Smooth muscle cell of the brain vasculature (primary cell): ENCODE measurements at regions not wholly inside any gene's neighbourhood (a gene's known extent, or its start where the extent isn't known, plus 50 kb on each side); places are given as distances from the start of the nearest gene placed in this dataset.
A peak's percentile ranks its signal among the peaks of the same experiment; 100 is the strongest.

Source experiments
- DNase-seq: peaks from one replicate; pipeline ENCODE4 v3.0.0-alpha.2; 2012; ENCODE audit warnings: low read depth, low spot score

GRCh38 chr2:19550750-19551149 is 192.3 kb upstream of the OSR1 start:
- no peak for DNase-seq

GRCh38 chr2:19549821-19550220 is 191.4 kb upstream of the OSR1 start:
- no peak for DNase-seq

DNA sequence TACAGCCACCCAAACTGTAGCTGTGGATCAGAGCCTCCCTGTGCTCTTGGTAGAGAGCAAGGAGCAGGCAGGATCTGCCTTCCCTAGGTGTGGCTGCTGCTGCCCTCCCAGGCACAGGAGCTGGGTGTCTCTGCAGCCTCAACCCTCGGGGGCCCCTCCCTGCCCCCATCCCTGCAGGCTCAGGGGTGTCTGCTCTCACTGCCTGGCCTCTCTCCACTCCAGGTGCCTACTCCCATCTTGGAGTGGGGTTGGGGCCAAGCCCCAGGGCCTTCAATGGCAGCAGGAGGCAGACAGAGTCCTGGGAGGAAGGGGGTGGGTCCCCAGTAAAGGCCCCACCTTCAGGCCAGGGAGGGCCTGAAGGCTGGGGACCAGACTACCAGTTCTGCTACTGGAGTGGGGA is 189.7 kb upstream of the OSR1 start:
- DNase-seq = no peak

DNA sequence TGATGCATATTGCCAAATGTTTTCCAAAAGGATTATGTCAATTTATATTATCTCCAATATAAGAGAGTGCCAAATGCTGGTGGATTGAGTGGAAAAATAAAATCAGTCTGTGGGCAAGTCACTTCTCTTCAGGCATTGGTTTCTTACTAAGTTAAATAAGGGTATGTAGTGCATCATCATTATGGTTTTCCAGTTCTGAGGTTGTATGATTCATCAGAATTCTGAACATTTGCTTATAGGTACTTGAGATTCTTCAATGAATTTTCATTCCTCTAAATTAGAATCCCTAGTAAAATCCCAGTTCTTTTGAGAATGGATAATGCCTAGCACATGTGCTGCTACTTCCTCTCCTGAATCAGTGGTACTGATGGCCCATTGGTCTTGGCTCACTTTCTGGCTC is 188.9 kb upstream of the OSR1 start:
- DNase-seq = no peak

DNA sequence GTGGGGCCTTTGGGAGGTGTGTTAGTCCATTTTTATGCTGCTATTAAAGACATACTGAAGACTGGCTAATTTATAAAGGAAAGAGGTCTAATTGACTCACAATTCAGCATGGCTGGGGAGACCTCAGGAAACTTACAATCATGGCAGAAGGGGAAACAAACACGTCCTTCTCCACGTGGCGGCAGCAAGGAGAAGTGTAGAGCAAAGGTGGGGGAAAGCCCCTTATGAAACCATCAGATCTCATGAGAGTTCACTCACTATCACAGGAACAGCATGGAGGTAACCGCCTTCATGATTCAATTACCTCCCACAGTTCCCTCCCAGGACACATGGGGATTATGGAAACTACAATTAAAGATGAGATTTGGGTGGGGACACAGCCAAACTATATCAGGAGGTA is 187.1 kb upstream of the OSR1 start:
- DNase-seq = no peak

DNA sequence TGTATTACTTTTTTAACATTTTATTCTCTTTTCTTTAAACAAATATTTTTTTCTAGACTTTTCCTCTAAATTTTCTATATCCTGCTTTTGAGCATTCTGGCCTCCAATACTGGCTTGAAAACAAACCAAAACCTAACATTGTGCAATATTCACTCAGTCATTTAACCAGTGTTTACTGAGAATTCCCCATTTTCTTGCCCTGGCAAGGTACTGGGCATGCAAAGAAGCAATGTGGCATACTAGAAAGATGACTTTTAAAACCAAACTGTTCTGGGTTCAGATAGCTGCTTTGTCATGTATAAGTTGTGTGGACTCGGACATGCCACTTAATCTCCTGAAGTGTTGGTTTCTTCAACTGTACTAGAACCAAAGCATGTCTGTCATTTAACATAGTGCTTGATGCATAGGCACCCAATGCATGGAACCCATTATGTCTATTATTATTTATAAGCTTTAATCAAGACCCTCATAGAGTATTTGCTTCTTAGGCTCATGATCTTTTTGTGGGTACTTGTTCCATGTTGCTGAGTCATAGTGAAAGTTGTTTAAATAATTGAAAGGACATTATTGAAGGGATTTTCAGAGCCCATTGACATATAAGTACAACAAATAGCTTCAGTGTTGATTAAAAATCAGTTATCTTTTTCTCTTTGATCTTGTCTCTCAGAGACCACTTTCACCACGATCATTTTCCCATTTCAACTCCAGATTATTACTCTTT is 185.4 kb upstream of the OSR1 start:
- no peak for DNase-seq

DNA sequence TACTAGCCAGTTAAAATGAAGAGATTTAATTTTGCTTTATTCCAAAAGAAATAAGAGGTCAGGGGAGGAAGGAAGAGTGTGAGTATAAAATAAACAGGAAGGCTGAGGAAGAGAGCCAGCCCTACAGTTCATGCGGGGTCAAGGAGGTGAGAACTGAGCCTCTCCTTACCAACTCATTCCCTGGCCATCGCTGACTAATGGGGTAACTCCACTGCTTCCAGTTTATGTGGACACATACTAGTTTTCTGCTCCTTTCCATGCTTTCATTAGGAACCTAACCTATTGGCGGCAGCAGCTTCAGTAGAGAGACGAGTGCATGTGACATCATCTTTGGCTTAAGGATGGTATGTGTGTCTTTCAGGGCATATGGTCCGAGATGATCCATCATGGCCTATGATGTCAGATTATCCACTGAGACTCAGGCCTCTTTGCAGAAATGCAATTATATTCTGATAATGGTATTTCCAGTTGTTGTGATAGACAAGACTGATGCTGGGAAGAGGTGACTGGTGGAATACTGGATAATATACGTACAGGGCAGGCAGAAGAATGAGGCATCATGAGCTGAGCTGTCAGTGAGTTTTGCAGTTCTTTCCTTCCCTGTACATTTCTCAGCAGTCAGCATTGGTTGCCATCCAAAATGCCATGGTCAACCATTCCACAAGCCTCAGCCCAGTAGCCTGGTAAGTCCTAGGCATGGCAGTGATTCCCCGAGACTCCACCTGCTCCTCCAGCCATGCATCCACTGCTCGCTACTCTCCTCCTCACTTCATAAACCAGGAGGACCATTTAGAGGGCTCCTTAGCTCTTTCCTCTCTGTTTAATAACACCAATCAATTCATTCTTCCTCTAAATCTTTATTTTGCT is 184.6 kb upstream of the OSR1 start:
- DNase-seq = no peak

GRCh38 chr2:19541884-19542283 is 183.5 kb upstream of the OSR1 start:
- no peak for DNase-seq

GRCh38 chr2:19540739-19541525 is 182.5 kb upstream of the OSR1 start:
- no peak for DNase-seq

DNA sequence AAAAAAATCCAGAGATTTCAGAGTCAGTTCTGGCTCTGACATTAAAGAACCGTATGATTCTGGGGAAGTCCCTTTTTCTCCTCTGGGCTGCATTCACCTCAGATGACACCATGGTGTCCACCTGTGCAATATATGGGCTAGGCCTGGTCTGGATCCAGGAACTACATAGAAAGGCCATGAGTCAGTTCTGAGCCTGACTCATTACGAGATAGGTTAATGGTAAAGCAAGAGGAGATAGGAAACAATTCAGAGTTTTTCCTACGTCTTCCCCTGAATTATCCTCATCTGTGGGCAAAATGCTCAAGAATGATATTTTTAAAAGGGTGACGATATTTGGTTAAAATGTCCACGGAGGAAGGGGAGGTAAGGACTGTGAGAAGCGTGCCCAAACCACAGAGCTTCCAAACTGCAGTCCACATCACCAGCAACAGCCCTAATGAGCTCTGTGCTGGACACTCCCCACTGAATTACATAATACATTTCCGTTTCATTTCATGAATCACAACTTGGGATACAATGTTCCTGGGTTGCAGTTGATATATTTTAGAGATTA is 180.1 kb upstream of the OSR1 start:
- peak; percentile 15 for DNase-seq

DNA sequence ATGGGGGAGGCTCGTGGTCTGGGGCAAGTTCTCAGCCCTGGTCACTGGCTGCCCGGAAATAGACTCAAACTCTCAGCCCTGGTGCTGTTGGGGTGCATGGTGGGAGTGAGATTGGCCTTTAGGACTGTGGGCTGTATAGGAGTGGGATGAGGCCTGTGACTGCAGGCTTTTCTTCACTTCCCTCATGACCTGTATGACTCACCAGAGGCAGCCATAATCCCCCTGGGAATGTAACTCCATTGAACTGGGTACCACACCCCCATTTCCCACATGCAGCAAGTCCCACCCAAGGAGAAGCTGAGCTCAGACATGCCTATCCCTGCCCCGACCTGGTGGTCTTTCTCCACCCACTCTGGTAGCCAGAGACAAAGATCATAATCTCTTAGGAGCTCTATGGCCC is 177.7 kb upstream of the OSR1 start:
- DNase-seq = no peak

GRCh38 chr2:19532547-19533196 is 174.2 kb upstream of the OSR1 start:
- no peak for DNase-seq

DNA sequence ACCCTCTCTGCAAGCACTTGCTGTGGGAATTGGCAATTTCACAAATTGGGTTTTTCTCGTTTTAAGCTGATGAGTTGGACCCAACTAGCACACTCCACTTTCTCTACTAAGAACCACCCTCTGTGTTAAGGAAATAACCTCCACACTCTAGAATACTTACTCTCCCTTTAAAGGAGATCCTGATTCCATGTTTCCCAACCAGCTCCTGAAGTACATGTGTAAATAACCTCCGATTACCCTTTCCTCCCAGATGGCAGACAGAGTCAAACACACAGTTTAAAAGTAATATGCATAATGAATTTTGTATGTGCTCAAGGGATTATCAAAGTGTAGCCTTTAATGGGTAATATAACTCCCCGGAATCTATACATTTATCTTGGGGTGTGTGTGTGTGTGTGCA is 171.3 kb upstream of the OSR1 start:
- DNase-seq = no peak

DNA sequence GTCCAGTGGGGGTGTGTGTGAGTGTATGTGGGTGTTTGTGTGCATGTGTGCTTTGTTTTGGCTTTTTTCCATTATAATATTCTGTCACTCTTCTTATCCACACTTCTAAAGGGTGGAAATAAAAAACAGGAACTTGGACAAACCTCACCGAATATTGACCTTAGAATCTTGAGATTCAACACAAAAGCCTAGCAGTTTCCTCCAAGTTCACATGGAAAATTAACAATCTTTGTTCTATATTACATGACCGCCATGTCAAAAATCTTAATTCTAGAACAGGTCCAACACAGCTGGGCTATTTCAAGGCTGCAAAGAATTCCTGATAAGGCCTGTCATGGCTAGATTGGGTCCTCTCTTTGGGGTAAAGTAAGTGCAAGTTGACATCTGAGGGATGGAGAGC is 169.3 kb upstream of the OSR1 start:
- no peak for DNase-seq

DNA sequence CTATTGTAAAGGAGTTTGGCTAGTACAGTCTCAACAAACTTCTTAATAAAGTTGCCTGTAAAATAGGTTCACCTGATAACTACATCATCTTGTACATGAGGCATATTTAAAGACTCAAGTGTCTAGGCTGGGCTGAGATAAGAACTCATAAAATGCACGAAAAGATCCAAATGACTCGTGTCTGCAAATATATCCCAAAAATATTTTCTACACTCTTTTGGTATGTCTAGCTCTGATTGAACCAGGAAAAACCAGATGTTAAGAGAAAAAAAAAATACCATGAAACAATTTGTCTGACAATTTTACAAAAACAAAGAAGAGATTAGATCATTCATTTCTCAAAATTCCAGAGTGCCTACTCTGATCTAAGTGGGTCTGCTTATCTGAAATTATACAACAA is 166.9 kb upstream of the OSR1 start:
- no peak for DNase-seq

- DNase-seq = no peak
Observed at GRCh38 chr2:19519045-19519444, 160.6 kb upstream of the OSR1 start.

DNA sequence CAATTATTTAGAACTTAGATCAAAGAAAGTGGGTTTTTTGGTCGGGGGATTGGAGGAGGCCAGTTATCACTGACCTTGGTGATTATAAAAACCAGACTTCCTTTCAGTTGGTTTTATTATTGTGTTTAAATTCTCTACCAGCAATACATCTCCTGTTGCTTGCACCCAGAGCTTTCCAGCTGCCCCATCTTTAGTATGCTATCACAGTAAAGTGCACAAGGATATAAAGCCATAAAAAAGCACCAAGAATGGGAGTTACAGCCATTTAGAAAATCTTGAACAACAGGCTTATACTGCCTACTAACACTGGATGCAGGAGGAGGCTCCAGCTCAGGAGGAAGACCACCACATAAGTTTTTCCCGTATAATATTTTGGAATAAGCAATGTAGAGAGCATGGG is 148.7 kb upstream of the OSR1 start:
- no peak for DNase-seq

DNA sequence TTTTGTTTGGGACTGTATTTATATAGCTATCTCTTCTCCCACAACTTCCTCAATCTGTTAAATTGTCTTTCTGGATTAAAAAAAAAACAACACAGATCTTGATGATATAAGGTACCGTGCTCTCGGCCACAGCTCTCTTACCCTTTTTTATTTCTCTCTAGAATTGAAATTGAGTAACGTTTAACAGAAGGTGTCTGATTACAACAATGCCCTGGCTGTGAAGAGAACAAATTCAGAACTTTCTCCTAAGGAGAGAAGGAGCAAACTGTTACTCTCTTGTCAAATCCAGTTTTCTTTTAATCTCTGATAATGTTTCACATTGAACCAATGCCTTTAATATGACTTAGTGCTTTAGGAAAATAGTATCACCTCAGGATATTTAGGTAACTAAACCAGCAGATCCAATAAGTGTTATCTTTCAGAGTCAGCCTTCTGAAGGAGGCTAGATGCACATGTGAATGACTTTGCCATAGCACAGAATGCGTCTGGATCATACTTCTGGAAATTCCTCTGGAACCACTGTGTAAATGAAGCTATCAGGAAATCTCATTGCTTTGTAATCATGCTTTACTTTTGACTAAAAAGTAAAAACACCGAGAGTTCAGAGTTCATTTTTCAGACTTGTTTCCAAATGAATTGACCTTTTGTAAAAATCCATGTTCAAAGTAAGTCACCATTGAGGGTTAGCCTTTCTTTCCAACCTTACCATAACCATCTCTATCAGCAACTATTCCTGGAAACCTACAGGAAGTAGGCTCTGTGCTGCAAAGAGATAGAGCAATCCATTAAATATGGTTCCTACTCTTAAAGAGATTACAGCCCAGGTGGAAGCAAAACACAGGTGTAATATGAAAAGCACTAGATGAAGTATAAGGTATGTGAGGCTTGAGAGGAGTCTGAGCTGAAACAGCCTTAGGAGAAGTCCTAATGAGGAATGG is 147.0 kb upstream of the OSR1 start:
- no peak for DNase-seq

- DNase-seq = no peak
Observed at GRCh38 chr2:19504400-19505198, 146.2 kb upstream of the OSR1 start.

DNA sequence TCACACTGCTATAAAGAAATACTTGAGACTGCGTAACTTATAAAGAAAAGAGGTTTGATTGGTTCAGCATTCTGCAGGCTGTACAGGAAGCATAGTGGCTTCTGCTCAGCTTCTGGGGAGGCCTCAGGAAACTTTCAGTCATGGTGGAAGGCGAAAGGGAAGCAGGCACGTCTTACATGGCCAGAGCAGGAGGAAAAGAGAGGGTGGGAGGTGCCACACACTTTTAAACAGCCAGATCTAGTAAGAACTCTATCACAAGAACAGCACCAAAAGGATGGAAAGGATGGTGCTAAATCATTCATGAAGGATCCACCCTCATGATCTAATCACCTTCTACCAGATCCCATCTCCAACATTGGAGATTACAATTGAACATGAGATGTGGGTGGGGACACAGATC is 145.5 kb upstream of the OSR1 start:
- no peak for DNase-seq
